GM12874 (cell line): ENCODE measurements at regions not wholly inside any gene's neighbourhood (a gene's known extent, or its start where the extent isn't known, plus 50 kb on each side); places are given as distances from the start of the nearest gene placed in this dataset.

Source experiments
- TF ChIP-seq, protein P1 (sequence below): IDR thresholded peaks from 2 replicates; pipeline ENCODE4 v1.5.1; 2011; ENCODE audit warnings: low read depth, mild to moderate bottlenecking, control low read depth, low read length, moderate library complexity; ENCODE audit not compliant: insufficient read depth

DNA sequence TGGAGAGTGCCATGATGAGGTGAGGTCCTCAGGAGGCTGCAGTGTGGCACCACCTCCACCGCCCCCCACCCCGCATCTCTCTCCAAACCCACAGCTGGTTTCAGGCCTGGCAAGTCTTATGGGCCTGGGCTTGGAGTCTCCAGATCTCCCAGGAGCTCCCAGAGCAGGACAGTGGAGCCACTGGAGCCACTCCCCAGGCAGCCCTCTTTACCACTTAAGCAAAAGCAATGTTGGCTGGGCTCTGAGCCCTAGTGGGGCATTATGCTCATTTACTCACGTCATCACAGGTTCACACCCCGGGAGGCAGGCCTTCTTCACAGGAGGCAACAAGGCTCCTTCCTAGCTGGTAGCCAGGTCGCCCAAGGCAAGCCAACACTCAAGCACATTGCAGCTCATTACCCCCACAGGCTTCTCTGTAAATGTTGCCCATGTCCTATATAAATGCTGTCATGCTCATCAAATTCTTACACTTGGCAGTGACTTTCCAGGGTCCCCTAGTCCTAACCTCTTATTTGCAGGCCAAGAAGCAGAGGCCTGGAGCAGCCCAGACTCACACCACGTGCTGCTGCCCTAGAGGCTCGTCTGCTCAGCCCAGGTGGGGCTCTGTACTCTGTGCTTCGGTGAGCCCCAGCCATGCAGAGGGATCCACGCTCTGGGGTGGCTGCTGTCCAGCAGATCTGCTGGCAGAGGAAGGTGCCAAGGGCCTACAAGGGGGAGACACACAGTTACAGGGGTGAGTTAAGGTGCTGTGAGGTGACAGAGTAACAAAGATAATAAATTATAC lies 459.3 kb downstream of the MATN1 start:
- TF ChIP-seq, protein P1, sequence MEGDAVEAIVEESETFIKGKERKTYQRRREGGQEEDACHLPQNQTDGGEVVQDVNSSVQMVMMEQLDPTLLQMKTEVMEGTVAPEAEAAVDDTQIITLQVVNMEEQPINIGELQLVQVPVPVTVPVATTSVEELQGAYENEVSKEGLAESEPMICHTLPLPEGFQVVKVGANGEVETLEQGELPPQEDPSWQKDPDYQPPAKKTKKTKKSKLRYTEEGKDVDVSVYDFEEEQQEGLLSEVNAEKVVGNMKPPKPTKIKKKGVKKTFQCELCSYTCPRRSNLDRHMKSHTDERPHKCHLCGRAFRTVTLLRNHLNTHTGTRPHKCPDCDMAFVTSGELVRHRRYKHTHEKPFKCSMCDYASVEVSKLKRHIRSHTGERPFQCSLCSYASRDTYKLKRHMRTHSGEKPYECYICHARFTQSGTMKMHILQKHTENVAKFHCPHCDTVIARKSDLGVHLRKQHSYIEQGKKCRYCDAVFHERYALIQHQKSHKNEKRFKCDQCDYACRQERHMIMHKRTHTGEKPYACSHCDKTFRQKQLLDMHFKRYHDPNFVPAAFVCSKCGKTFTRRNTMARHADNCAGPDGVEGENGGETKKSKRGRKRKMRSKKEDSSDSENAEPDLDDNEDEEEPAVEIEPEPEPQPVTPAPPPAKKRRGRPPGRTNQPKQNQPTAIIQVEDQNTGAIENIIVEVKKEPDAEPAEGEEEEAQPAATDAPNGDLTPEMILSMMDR: no peak

DNA sequence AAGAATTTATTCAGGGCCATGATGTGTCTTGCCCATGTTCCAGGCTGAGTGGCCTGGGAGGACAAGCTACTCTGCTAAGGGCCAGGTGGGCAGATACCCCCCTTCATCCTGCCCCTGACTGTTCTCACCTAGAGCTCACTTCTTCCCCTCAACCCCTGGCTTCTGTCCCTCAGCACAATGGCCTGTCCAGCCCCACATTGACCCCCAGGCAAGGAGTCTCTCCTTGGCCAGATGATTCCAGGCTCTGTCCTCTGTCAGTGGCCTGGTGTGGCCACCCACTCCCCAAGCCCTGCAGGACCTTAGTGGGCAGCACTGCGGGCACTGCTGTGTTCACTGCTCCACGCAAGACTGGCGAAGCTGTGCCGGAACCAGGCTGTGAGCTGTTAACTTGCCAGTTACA lies 460.0 kb downstream of the MATN1 start:
- TF ChIP-seq, protein P1: no peak

DNA sequence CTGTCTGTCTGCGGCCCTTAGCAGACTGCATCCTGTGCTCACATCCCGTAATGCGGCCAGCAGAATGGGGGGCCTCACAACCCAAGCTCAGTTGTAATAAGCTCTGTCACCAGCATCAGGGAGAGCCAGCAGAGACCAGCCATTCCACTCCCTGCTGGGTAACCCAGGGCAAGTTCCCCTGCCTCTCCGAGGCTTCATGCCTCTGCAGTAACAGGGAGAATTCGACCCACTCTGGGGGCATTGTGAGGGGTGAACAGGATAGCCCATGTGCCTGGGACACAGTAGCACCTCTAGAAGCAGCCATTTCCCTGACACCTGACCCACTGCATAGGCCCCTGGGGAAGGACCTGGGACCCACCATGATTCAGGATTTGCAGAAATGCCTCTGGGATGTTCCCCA lies 461.2 kb downstream of the MATN1 start:
- TF ChIP-seq, protein P1: no peak

DNA sequence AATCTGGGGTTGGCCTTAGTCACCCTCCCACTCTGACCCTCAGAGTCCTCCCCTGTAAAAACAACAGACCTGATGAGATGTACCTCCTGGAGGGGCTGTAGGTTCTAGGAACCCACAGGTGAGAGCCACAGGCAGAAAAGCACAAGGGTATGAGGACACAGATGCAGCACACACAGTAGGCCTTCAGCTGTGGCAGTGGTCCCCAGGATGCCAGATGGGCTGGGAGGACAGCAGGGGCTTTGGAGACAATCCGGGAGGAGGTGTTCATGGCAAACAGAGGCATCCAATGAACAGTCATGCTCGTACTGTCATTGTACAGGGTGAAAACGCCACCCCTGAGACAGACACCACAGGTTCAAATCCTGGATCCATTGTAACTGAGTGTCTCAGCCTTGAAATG lies 463.1 kb downstream of the MATN1 start:
- TF ChIP-seq, protein P1: no peak

DNA sequence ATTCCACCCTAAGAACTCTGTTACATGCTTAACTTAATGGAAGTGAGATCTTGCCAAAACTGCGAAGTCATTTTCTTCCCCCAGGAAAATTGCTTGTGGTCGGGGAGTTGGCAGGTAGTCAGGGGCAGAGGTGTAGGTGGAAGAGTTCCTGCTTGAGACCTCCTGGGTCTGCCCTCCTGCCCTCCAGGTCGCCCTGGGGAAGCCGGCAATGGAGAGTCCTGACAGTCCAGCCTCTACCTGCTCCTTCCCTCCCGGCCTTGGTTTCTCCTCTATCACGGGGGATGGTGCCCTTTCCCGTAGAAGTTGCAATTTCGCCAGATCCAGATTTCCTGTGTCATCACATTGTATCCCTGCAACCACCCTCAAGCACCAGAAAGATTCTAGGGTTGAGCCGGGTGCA lies 463.8 kb downstream of the MATN1 start:
- TF ChIP-seq, protein P1: no peak

DNA sequence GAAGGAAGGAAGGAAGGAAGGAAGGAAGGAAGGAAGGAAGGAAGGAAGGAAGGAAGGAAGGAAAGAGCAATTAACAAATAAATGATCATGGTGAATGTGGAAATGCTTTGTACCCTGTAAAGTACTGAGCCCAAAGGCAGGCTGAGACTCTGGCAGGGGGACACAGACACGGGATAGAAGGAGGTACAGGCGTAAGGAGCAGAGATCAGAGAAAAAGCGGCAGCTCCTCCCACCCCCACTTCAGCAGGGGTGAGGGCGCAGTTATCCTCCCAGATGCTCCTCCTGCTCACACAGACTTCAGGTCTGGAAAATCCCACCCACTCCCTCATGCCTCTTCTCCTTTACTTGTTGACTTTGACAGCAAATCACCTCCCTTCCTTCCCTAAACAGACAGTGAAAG lies 464.5 kb downstream of the MATN1 start:
- TF ChIP-seq, protein P1: no peak

DNA sequence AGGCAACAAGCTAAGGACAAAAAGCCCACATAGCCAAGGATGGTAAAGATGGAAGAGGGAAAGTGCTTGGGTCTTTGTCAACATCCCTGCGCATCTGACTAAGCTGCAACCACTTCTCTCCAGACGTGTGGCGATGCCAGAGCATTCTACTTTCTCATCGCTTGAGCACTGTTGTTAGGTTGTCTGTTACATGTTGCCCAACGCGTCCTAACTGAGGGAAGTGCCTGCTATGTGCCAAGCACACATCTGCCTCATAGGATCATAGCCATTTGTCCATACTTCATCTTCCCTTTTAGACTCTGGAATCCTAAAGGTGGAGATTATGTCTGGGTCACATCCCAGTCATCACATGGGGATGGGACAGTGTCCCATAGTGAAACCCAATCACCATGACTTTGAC lies 464.9 kb downstream of the MATN1 start:
- TF ChIP-seq, protein P1: no peak
